C4-2B (cell line): ENCODE measurements at regions not wholly inside any gene's neighbourhood (a gene's known extent, or its start where the extent isn't known, plus 50 kb on each side); places are given as distances from the start of the nearest gene placed in this dataset.
"Not testable (repeated sequence)": the region's sequence is repeated elsewhere in the genome, so short reads cannot be mapped to it uniquely, and the experiment has no call there.

ENCODE experiments used
- H3K27ac ChIP-seq: fragments of 450-650 bp; 2 replicates; pipeline ENCODE4 v1.5.1; 2017
- ZFX ChIP-seq: fragments of 450-650 bp; IDR thresholded peaks from 2 replicates; pipeline ENCODE4 v1.6.1; 2017
- TF ChIP-seq, protein P1 (sequence below): fragments of 450-650 bp; conservative IDR thresholded peaks from 2 replicates; pipeline ENCODE4 v1.5.1; 2017; ENCODE audit warnings: mild to moderate bottlenecking

DNA sequence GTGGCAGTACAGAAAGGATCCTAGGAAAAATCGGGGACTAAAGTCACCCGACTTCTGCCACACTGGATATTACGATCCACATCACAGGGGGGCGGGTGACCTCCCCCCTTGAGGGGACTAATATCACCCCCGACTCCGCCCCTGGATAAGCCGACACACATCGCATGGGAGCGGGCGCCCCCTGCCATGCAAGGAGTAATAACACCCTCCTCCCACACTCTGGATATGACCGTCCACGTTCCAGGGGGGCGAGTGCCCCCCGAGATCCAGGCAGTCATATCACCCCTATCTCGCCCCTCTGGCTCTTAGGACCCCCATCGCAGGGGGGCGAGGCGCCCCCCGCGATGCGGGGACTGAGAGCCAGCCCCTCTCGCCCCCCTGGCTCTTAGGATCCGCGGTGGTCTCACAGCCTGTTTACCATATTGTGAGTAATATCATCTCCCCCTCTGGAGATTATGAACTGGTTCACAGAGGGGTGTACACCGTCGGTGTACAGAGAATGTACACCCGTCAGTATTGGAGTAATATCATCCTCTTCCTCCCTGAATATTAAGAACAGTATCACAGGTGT, 423.0 kb downstream of the DIRAS2 start:
- TF ChIP-seq, protein P1, sequence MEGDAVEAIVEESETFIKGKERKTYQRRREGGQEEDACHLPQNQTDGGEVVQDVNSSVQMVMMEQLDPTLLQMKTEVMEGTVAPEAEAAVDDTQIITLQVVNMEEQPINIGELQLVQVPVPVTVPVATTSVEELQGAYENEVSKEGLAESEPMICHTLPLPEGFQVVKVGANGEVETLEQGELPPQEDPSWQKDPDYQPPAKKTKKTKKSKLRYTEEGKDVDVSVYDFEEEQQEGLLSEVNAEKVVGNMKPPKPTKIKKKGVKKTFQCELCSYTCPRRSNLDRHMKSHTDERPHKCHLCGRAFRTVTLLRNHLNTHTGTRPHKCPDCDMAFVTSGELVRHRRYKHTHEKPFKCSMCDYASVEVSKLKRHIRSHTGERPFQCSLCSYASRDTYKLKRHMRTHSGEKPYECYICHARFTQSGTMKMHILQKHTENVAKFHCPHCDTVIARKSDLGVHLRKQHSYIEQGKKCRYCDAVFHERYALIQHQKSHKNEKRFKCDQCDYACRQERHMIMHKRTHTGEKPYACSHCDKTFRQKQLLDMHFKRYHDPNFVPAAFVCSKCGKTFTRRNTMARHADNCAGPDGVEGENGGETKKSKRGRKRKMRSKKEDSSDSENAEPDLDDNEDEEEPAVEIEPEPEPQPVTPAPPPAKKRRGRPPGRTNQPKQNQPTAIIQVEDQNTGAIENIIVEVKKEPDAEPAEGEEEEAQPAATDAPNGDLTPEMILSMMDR = peak; percentile 88
- no peak for TF ChIP-seq ZFX
- H3K27ac ChIP-seq = no peak overlapping the region

DNA sequence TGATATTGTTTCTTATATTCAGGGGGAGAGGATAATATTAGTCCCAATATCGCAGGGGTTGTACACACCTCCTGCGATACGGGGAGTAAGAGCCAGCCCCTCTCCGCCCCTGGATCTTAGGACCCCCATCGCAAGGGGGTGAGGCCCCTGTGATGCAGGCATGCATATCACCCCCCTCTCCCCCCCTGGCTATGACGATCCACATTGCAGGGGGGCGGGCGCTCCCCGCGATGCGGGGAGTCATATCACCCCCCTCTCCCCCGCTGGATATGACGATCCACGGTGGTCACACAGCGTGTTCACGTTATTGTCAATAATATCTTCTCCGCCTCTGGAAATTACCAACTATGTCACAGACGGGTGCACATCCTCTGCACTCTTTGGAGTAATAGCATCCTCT, 420.7 kb downstream of the DIRAS2 start:
- not testable (repeated sequence) for H3K27ac ChIP-seq

DNA sequence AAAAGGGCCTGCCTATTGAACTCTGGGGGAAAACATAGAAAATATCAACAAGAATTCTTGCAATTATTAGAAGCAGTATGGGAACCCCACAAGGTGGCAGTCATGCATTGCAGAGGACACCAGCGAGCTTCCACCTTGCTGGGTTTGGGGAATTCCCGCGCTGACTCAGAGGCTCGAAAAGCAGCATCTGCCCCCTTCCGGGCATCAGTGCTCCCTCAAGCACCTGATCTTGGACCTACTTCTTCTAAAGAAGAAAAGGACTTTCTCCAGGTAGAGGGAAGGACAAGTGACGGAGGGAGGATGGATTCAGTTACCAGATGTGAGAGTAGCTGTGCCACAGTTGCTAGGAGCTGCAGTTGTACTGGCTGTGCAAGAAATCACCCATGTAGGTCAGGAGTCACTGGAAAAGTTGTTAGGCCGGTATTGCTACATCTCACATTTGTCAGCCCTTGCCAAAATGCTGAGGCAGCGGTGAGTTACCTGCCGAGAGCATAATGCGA, 415.7 kb downstream of the DIRAS2 start:
- TF ChIP-seq, protein P1 = peak; percentile 91
- H3K27ac ChIP-seq = not testable (repeated sequence)

DNA sequence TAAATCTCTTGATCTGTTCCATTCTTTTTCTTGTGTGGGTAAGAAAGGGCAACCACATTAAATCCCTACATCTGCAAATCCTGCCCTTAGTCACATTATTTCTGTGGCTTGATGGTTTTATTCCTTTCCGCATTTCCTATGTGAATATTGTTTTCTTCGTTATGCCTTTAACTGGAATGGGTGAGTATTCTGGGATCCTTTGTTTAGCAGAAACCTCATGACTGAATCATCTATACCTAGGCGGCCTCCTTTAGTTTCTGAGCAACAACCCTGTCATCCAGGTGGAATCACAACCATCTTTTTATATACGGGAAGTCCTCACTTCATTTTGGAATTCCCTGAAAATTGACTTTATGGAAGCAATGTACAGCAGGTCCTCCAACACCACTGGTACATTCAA, 409.5 kb downstream of the DIRAS2 start:
- H3K27ac ChIP-seq = not testable (repeated sequence)

DNA sequence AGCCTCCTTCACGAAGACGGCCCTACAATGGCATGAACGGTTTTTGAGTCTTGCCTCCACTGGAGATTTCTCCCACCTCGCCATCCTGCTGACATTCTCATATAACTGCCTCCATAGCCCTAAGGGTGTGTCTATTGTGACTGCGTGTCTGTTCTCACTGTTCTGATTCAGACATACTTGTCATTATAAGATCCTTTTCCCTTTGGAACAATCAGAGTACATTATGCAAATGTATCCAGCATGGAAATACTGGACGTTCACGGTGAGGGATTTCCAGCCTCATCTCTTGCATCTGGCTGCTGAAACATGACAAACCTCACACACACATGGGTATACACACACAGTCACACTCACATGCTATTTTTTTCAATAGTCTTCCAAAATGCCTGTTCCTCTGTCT, 402.1 kb downstream of the DIRAS2 start:
- TF ChIP-seq, protein P1 = no peak
- no peak for TF ChIP-seq ZFX

DNA sequence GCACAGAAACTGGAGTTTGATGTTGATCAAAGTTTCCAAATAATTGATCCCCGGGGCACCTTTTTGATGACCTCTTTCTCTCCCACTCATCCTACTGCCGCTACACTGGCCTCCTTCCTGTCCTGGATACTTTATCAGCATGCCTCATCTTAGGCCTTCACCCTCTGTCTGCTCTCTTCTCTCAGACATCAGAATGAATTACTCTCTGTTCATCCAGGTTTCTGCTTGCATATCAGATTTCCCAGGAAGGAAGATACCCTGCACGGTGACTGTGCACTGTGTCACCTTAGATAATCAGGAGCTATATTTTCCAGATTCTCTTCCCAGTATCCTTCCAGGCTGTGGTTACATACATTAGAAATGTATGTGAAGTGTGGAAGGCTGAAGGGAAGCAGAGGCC, 397.0 kb downstream of the DIRAS2 start:
- no peak for TF ChIP-seq ZFX
- TF ChIP-seq, protein P1 = no peak
- no peak overlapping the region for H3K27ac ChIP-seq

More for the DNA sequence above, 402.1 kb downstream of the DIRAS2 start:
- no peak overlapping the region for H3K27ac ChIP-seq

DNA sequence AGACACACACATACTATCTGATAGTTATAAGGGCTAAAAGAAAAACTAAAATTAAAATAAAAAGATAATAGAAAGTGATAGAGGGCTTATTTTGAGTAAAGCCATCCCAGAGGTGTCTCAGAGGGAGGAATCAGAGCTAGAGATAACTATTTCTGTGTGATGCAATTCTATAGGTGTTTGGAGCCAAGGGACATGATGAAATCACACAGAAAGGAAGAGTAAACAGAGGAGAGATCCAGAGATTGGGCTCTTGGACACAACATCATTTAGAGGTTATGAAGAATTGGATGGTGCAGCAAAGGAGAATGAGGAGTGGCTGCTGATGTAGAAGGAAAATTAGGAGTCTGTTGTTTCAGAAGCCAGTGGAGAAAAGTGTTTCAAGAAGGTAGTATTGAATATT, 393.5 kb downstream of the DIRAS2 start:
- no peak overlapping the region for H3K27ac ChIP-seq
- no peak for TF ChIP-seq ZFX
- TF ChIP-seq, protein P1 = no peak

DNA sequence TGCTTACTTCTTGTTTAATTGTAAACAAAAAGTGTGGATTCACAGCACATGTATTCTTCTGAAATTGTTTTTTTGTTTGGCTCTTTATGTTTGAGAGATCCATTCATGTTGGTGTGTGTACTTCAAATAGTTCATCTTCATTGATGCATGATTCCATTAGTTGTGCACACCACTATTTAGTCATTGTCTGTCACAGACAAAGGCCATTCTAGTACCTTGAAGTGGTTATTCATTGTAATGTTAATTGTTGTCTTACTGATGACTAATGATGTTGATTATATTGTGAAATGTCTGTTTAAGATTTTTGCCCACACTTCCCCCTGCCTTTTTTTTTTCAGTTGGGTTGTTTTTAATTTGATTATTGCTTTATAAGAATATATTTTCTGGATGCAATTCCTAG, 391.3 kb downstream of the DIRAS2 start:
- H3K27ac ChIP-seq = no peak overlapping the region
- TF ChIP-seq, protein P1 = no peak
- TF ChIP-seq ZFX = no peak
